CD4-positive, alpha-beta T cell treated with Interleukin-15 for 1 hour (primary cell): ENCODE measurements at regions not wholly inside any gene's neighbourhood (a gene's known extent, or its start where the extent isn't known, plus 50 kb on each side); places are given as distances from the start of the nearest gene placed in this dataset.

Experiments used
- DNase-seq: peaks from one replicate; pipeline ENCODE4 v3.0.0-alpha.2; 2020

- DNase-seq, result no peak
Observed at GRCh38 chr4:54914781-54915180, 210.6 kb downstream of the KDR start.

GRCh38 chr4:54913751-54914526 is 211.5 kb downstream of the KDR start:
- no peak for DNase-seq

- no peak for DNase-seq
Observed at GRCh38 chr4:54912155-54912554, 213.2 kb downstream of the KDR start.

GRCh38 chr4:54909961-54910360 is 215.4 kb downstream of the KDR start:
- DNase-seq, result no peak

- no peak for DNase-seq
Observed at GRCh38 chr4:54908763-54909162, 216.6 kb downstream of the KDR start.

GRCh38 chr4:54904953-54905352 is 220.4 kb downstream of the KDR start:
- no peak for DNase-seq

GRCh38 chr4:54902976-54903375 is 222.4 kb downstream of the KDR start:
- no peak for DNase-seq

GRCh38 chr4:54902271-54902670 is 223.1 kb downstream of the KDR start:
- DNase-seq, result no peak

GRCh38 chr4:54901202-54901601 is 224.2 kb downstream of the KDR start:
- no peak for DNase-seq

GRCh38 chr4:54898656-54899340 is 226.6 kb downstream of the KDR start:
- no peak for DNase-seq

- no peak for DNase-seq
Observed at GRCh38 chr4:54898056-54898562, 227.3 kb downstream of the KDR start.

- no peak for DNase-seq
Observed at GRCh38 chr4:54897590-54897989, 227.8 kb downstream of the KDR start.

GRCh38 chr4:54882616-54883015 is 224.9 kb downstream of the KIT start:
- DNase-seq, result no peak

- DNase-seq, result no peak
Observed at GRCh38 chr4:54879576-54879975, 221.8 kb downstream of the KIT start.

GRCh38 chr4:54877006-54877405 is 219.2 kb downstream of the KIT start:
- DNase-seq, result no peak

GRCh38 chr4:54872261-54872660 is 214.5 kb downstream of the KIT start:
- no peak for DNase-seq

GRCh38 chr4:54863571-54864255 is 206.0 kb downstream of the KIT start:
- DNase-seq, result no peak

GRCh38 chr4:54861201-54861600 is 203.4 kb downstream of the KIT start:
- no peak for DNase-seq

GRCh38 chr4:54855191-54855854 is 197.6 kb downstream of the KIT start:
- DNase-seq, result no peak

- no peak for DNase-seq
Observed at GRCh38 chr4:54852602-54853001, 194.8 kb downstream of the KIT start.

- no peak for DNase-seq
Observed at GRCh38 chr4:54852054-54852453, 194.3 kb downstream of the KIT start.

GRCh38 chr4:54844911-54845310 is 187.2 kb downstream of the KIT start:
- no peak for DNase-seq

- no peak for DNase-seq
Observed at GRCh38 chr4:54843946-54844345, 186.2 kb downstream of the KIT start.
